Activated CD4-positive, alpha-beta T cell treated with anti-CD3 and anti-CD28 coated beads, Interleukin-2, Interleukin-6, amounts not matched to agents 100 ng/mL and 50 ng/mL, durations not matched to agents 16 hours and 8 hours (primary cell): ENCODE measurements at regions not wholly inside any gene's neighbourhood (a gene's known extent, or its start where the extent isn't known, plus 50 kb on each side); places are given as distances from the start of the nearest gene placed in this dataset.
A peak's percentile ranks its signal among the peaks of the same experiment; 100 is the strongest.

Source experiments
- DNase-seq: peaks from one replicate; pipeline ENCODE4 v3.0.0-alpha.2; 2020

DNA sequence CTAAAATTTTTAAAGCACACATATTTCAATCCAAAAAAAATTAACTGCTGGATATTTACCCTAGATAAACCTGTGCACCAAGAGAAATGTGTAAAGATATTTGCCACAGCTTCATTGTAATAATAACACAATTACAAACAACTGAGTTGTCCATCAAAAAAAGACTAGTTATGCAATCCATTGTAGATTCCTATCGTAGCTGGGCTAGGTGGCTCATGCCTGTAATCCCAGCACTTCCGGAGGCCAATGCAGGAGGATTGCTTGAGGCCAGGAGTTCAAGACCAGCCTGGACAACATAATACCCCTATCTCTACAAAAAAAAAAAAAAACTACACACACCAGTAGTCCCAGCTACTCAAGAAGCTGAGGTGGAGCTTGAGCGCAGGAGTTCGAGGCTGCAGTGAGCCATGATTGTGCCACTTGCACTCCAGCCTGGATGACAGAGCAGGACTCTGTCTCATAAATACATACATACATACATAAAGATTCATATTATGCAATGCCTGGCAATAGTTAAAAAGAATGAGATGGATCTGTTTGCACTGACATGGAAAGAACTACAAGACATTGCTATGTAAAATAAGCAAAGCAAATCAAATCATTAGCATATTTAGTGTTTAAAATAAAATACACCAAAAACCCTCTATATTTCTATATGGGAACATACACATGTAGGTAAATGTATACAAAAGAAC is 56.5 kb upstream of the CCDC28A start:
- DNase-seq = no peak

- no peak for DNase-seq
Observed at GRCh38 chr6:138719011-138719635, 54.4 kb upstream of the CCDC28A start.

GRCh38 chr6:138719744-138720143 is 53.8 kb upstream of the CCDC28A start:
- DNase-seq = no peak

DNA sequence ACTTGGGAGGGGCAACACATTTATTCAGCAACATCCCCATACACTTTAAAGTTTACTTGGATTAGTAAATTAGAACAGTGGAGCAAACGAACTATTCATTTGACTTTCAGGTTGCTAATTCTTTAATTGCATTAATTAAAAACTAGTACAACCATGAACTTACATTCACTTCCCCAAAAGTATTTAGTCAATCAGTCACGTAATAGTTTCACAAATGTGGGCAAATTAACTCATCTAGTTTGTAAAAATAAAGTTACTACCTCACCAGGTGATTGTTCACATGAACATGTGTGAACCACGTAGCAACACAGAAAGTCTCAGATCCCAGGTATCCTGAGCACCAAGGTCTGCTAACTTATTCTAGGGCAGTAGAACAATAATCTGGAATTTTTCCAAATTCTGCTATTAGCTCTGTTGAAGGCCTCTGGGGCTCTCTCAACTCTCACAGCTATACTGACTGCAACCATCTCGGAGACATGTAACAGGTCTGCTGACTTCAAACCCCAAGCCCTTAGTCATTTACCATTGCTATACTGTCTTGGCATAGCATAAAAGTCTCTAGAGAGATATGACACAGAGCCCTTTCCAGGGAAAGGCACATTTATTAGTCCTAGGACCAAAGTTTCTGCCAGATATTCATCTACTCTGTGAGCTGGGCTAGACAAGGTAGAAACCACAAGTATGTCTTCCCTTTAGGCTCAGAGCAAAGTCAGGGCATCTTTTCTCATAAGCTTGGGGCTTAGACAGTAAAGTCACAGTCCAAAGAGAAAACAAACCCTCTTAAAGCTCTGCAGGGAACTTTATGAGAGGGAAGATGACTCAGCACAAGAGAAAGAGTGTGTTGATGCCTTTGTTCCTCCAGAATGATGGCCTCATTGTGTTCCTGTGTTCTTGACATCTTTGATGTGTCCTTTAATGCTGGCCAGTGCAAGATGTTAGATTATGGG is 50.9 kb upstream of the CCDC28A start:
- DNase-seq = peak; percentile 1
